Activated effector memory CD4-positive, alpha-beta T cell treated with Interleukin-2 at 50 U/mL for 16 hours (primary cell): ENCODE measurements at regions not wholly inside any gene's neighbourhood (a gene's known extent, or its start where the extent isn't known, plus 50 kb on each side); places are given as distances from the start of the nearest gene placed in this dataset.
A peak's percentile ranks its signal among the peaks of the same experiment; 100 is the strongest.
"Not testable (repeated sequence)": the region's sequence is repeated elsewhere in the genome, so short reads cannot be mapped to it uniquely, and the experiment has no call there.

Experiments
- DNase-seq: peaks from one replicate; pipeline ENCODE4 v3.0.0-alpha.2; 2020

- no peak for DNase-seq
Observed at GRCh38 chr18:57913686-57914085, 110.6 kb upstream of the ATP8B1 start.

GRCh38 chr18:57910817-57911216, 107.7 kb upstream of the ATP8B1 start:
- no peak for DNase-seq

- DNase-seq = no peak
Observed at GRCh38 chr18:57910134-57910533, 107.0 kb upstream of the ATP8B1 start.

- no peak for DNase-seq
Observed at GRCh38 chr18:57909620-57910019, 106.5 kb upstream of the ATP8B1 start.

GRCh38 chr18:57908092-57908491, 105.0 kb upstream of the ATP8B1 start:
- no peak for DNase-seq

- DNase-seq = no peak
Observed at GRCh38 chr18:57907550-57907949, 104.4 kb upstream of the ATP8B1 start.

GRCh38 chr18:57906852-57907251, 103.7 kb upstream of the ATP8B1 start:
- no peak for DNase-seq

- no peak for DNase-seq
Observed at GRCh38 chr18:57904535-57904934, 101.4 kb upstream of the ATP8B1 start.

- no peak for DNase-seq
Observed at GRCh38 chr18:57902721-57903120, 99.6 kb upstream of the ATP8B1 start.

GRCh38 chr18:57901825-57902589, 98.9 kb upstream of the ATP8B1 start:
- no peak for DNase-seq

GRCh38 chr18:57900906-57901435, 97.9 kb upstream of the ATP8B1 start:
- DNase-seq = no peak

GRCh38 chr18:57898506-57899124, 95.5 kb upstream of the ATP8B1 start:
- no peak for DNase-seq

GRCh38 chr18:57895182-57895581, 92.1 kb upstream of the ATP8B1 start:
- DNase-seq = no peak

- DNase-seq = no peak
Observed at GRCh38 chr18:57891707-57892391, 88.7 kb upstream of the ATP8B1 start.

GRCh38 chr18:57890266-57890665, 87.2 kb upstream of the ATP8B1 start:
- DNase-seq = no peak

- DNase-seq = no peak
Observed at GRCh38 chr18:57889841-57890240, 86.7 kb upstream of the ATP8B1 start.

GRCh38 chr18:57887543-57888383, 84.6 kb upstream of the ATP8B1 start:
- no peak for DNase-seq

- DNase-seq = no peak
Observed at GRCh38 chr18:57885931-57886330, 82.8 kb upstream of the ATP8B1 start.

- no peak for DNase-seq
Observed at GRCh38 chr18:57882465-57882864, 79.3 kb upstream of the ATP8B1 start.

- peak; percentile 1 for DNase-seq
Observed at GRCh38 chr18:57881818-57882413, 78.8 kb upstream of the ATP8B1 start.

GRCh38 chr18:57879924-57880323, 76.8 kb upstream of the ATP8B1 start:
- DNase-seq = not testable (repeated sequence)

GRCh38 chr18:57869221-57869620, 66.1 kb upstream of the ATP8B1 start:
- no peak for DNase-seq
